ENCODE measurements at regions not wholly inside any gene's neighbourhood (a gene's known extent, or its start where the extent isn't known, plus 50 kb on each side); places are given as distances from the start of the nearest gene placed in this dataset.

- Mint-ChIP-seq H3K4me1 (no peaks in the 10 kb centered on the region), H3K27me3 (ENCODE audit: low read depth, poor library complexity) (no peaks in the 10 kb centered on the region), H3K4me3 (no peak overlapping the region), H3K9me3 (no peaks in the 10 kb centered on the region), H3K27ac (no peak overlapping the region), H3K36me3 (ENCODE audit: low read depth) (no peaks in the 10 kb centered on the region)
- no peak for DNase-seq
- TF ChIP-seq CTCF (IDR thresholded peaks at IDR 0.05), result no peak
Measured at GRCh38 chr13:61797397-61797796, 381.7 kb upstream of the PCDH20 start.

GRCh38 chr13:61795580-61795979, 379.9 kb upstream of the PCDH20 start:
- Mint-ChIP-seq H3K4me3 (no peak overlapping the region), H3K27me3 (ENCODE audit: low read depth, poor library complexity) (no peaks in the 10 kb centered on the region), H3K4me1 (no peaks in the 10 kb centered on the region), H3K27ac (no peak overlapping the region), H3K36me3 (ENCODE audit: low read depth) (no peaks in the 10 kb centered on the region), H3K9me3 (no peaks in the 10 kb centered on the region)
- no peak for DNase-seq
- no peak for TF ChIP-seq CTCF (IDR thresholded peaks at IDR 0.05)

GRCh38 chr13:61779456-61779855, 363.8 kb upstream of the PCDH20 start:
- no peaks in the 10 kb centered on the region for H3K9me3 Mint-ChIP-seq
- DNase-seq, result no peak
- no peaks in the 10 kb centered on the region for H3K36me3 Mint-ChIP-seq (ENCODE audit: low read depth)
- no peaks in the 10 kb centered on the region for H3K4me1 Mint-ChIP-seq
- no peak overlapping the region for H3K27ac Mint-ChIP-seq
- TF ChIP-seq CTCF (IDR thresholded peaks at IDR 0.05), result no peak
- H3K4me3 Mint-ChIP-seq, result no peak overlapping the region
- no peaks in the 10 kb centered on the region for H3K27me3 Mint-ChIP-seq (ENCODE audit: low read depth, poor library complexity)

GRCh38 chr13:61778531-61778930, 362.9 kb upstream of the PCDH20 start:
- H3K27ac Mint-ChIP-seq, result no peak overlapping the region
- no peak for TF ChIP-seq CTCF (IDR thresholded peaks at IDR 0.05)
- DNase-seq, result no peak
- H3K27me3 Mint-ChIP-seq (ENCODE audit: low read depth, poor library complexity), result no peaks in the 10 kb centered on the region
- H3K4me3 Mint-ChIP-seq, result no peak overlapping the region
- H3K4me1 Mint-ChIP-seq, result no peaks in the 10 kb centered on the region
- no peaks in the 10 kb centered on the region for H3K36me3 Mint-ChIP-seq (ENCODE audit: low read depth)
- H3K9me3 Mint-ChIP-seq, result no peaks in the 10 kb centered on the region

GRCh38 chr13:61777899-61778298, 362.2 kb upstream of the PCDH20 start:
- Mint-ChIP-seq H3K36me3 (ENCODE audit: low read depth) (no peaks in the 10 kb centered on the region), H3K4me1 (no peaks in the 10 kb centered on the region), H3K4me3 (no peak overlapping the region), H3K27ac (no peak overlapping the region), H3K27me3 (ENCODE audit: low read depth, poor library complexity) (no peaks in the 10 kb centered on the region), H3K9me3 (no peaks in the 10 kb centered on the region)
- TF ChIP-seq CTCF (IDR thresholded peaks at IDR 0.05), result no peak
- DNase-seq, result no peak

GRCh38 chr13:61777271-61777670, 361.6 kb upstream of the PCDH20 start:
- no peaks in the 10 kb centered on the region for H3K9me3 Mint-ChIP-seq
- no peak overlapping the region for H3K27ac Mint-ChIP-seq
- no peaks in the 10 kb centered on the region for H3K36me3 Mint-ChIP-seq (ENCODE audit: low read depth)
- no peak for TF ChIP-seq CTCF (IDR thresholded peaks at IDR 0.05)
- DNase-seq, result no peak
- H3K4me1 Mint-ChIP-seq, result no peaks in the 10 kb centered on the region
- no peak overlapping the region for H3K4me3 Mint-ChIP-seq
- H3K27me3 Mint-ChIP-seq (ENCODE audit: low read depth, poor library complexity), result no peaks in the 10 kb centered on the region
